ENCODE measurements at regions not wholly inside any gene's neighbourhood (a gene's known extent, or its start where the extent isn't known, plus 50 kb on each side); places are given as distances from the start of the nearest gene placed in this dataset.
A peak's percentile ranks its signal among the peaks of the same experiment; 100 is the strongest.
"Not testable (repeated sequence)": the region's sequence is repeated elsewhere in the genome, so short reads cannot be mapped to it uniquely, and the experiment has no call there.

- DNase-seq: no peak
Measured at GRCh38 chr21:22311741-22312462, 1313.7 kb downstream of the NCAM2 start.

DNA sequence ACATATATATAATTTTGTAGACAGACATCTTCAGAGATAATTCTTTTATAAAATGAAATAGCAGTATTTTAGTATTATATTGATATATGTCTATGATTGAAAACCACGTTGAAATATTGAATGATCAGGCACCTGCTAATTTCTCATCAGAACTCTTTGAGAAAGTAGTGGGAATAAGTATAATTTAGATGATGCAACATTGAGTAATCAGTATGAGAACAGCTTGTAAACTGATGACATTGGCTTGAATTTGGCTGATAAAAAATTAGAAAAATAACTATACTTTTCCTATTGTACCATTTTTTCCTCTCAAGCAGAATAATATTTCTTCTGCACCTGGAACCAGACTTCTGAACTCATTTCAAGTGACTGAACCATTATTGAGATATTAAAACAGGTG, 1316.8 kb downstream of the NCAM2 start:
- DNase-seq: no peak

GRCh38 chr21:22319435-22319834, 1321.2 kb downstream of the NCAM2 start:
- DNase-seq: no peak

GRCh38 chr21:22342889-22343288, 1344.7 kb downstream of the NCAM2 start:
- no peak for DNase-seq

DNA sequence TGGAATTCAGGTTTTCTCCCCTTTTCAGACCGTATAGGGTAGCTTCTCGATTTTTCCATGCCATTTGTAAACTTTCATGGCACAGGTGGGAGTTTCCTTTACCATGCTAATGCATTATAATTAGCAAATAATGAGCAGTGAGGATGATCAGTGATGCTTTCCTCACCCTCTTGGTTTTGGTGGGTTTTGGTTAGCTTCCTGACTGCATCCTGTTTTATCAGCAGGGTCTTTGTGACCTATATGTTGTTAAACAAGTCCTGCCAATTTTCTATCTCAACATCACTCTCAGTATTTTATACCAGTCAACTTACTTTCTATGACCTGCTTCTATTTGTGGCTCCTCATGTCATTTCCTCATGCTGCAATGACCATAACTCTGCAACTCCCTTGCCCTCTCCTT, 1345.1 kb downstream of the NCAM2 start:
- DNase-seq: no peak

GRCh38 chr21:22343721-22344120, 1345.5 kb downstream of the NCAM2 start:
- no peak for DNase-seq

GRCh38 chr21:22345624-22346023, 1347.4 kb downstream of the NCAM2 start:
- DNase-seq: no peak

- DNase-seq: no peak
Measured at GRCh38 chr21:22346576-22346975, 1348.4 kb downstream of the NCAM2 start.

- DNase-seq: no peak
Measured at GRCh38 chr21:22351076-22351475, 1352.9 kb downstream of the NCAM2 start.

GRCh38 chr21:22352088-22352487, 1353.9 kb downstream of the NCAM2 start:
- no peak for DNase-seq

DNA sequence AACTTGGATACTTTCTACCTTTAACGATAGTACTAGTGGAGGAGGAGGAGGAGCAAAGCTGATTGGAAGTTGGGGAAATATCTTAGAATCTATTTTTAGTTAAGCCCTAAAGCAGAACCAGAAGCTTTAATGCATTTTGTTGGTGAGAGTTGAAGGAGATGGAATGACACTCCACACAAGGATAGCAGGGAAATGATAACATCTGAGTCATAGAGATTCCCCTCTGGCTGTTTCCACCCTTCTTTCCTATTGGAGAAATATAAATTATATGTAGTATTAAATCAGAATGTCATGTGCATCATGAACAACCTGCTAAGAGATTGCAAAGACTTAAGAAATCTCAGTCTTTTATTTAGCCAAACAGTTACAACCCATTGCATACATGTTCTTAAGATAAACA, 1357.7 kb downstream of the NCAM2 start:
- DNase-seq: no peak

DNA sequence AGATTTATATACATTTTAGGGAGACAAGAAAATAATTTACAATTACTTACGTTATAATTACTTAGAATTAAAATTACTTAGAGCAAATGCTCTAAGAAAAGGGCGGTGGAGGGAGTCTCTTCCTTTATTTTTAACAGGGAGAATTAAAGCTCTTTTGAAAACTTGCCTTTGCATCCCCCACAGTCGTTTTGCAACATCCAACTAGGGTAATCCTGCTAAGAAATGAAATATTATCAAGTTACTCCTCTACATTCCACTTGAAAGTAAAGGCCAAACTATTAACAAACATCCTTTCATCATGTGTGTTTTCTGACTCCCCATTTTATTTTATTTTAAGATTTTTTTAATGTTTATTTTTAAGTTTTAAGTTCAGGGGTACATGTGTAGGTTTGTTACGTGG, 1358.5 kb downstream of the NCAM2 start:
- DNase-seq: no peak

GRCh38 chr21:22359599-22359998, 1361.4 kb downstream of the NCAM2 start:
- DNase-seq: not testable (repeated sequence)

- DNase-seq: no peak
Measured at GRCh38 chr21:22363504-22363903, 1365.3 kb downstream of the NCAM2 start.

- no peak for DNase-seq
Measured at GRCh38 chr21:22364163-22364562, 1366.0 kb downstream of the NCAM2 start.

DNA sequence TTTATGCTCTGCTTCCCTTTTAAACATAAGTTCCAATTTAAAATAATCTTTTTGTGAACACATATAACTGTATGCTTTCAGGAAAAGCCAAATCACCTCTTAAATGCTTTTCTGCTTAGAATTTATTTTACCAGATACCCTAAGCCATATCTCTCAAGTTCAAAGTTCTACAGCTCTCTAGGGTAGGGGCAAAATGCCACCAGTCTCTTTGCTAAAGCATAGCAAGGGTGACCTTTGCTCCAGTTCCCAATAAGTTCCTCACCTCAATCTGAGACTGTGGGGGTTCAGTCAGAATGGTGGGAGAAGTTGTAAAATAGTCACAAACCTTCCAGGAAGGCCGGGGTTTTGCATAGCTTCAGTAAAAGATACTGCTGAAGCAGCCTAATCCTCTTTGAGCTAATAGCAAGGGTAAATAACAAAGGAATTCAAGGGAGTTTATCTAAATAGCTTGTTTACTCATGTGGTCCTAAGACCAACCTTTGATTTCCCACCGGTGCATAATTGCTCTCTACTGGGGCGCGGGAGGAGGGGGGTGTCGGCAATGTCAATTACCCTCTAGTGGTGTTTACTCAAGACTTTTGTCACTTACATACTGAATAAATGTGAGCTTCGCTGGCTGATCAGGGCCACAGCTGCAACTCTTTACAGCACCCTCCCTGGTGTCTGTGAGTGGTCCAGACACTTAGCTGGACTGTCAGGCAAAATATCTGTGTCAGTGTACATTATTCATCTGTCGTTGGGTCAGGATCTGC, 1376.2 kb downstream of the NCAM2 start:
- no peak for DNase-seq

GRCh38 chr21:22377795-22378194, 1379.6 kb downstream of the NCAM2 start:
- not testable (repeated sequence) for DNase-seq

- DNase-seq: no peak
Measured at GRCh38 chr21:22393324-22393723, 1395.1 kb downstream of the NCAM2 start.

DNA sequence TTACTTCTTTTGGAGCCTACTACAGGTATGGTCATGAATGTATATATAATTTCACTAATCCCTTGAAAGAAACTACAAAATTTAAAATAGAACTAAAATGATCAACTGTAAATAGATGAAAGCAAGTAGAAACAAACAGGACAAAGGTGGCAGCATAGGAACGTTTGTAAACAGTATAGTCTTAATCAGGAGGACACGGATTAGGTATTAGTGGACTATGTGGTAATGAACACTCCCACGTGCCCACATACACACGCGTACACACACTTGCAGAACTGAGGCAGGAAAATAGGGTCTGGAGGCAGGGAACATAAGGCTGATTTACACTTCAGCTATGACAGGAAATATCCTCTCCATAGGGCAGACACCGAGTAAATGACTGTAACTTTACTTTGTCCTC, 1397.8 kb downstream of the NCAM2 start:
- DNase-seq: no peak

DNA sequence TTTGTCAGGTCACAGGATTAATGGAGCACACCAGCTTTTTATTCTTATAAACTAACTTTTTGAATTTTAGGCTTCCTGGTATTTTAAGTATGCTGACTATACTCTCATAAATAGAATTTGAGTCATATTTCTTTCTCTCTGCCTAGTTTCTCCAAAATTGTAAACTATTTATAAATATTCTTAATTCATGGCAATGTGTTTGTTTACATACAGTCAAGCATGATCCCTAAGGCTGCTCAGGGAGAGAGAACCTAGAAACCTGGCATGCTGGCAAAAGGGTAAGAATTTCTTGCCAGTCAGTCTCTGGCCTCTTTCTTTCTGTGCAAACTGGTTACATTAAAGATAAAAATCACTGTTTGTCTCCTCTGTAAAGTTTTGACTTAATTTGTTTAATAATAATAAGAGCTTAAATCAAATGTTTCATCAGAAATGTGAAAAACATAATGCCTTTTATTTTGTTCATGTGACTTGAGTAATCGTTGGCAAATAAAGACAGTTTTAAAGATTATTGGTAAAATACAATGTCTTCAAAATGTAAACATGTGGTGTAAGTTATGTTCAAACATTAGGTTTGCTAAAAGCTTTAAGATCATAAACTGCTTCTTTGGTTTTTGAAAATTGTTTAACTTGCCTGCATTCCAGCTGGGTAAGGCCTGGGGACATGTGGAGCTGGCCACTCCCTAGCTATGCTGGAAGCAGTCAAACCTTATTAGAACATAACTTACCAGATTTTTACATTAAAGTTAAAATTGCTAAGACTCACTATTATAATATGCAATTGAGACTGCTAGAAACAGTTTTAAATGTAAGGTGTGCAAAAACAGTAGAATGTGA, 1401.7 kb downstream of the NCAM2 start:
- DNase-seq: no peak

- DNase-seq: no peak
Measured at GRCh38 chr21:22409571-22409970, 1411.4 kb downstream of the NCAM2 start.

DNA sequence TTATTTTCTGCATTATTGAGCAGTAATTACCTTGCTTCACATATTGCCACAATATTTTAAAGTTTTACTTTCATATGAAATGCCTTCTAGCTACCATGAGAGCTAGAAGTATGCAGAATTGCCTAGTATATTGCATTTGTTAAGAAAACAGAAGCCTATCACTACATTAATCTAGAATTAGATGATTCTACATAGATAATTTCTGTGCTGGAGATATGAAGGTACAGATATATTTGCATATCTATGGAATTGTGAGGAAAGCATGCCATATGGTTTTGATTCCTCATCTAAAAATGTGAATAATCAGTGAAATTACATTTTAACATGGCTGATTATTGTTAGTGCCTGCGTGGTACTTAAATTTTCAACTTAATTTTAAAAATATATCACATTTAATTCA, 1418.3 kb downstream of the NCAM2 start:
- no peak for DNase-seq

DNA sequence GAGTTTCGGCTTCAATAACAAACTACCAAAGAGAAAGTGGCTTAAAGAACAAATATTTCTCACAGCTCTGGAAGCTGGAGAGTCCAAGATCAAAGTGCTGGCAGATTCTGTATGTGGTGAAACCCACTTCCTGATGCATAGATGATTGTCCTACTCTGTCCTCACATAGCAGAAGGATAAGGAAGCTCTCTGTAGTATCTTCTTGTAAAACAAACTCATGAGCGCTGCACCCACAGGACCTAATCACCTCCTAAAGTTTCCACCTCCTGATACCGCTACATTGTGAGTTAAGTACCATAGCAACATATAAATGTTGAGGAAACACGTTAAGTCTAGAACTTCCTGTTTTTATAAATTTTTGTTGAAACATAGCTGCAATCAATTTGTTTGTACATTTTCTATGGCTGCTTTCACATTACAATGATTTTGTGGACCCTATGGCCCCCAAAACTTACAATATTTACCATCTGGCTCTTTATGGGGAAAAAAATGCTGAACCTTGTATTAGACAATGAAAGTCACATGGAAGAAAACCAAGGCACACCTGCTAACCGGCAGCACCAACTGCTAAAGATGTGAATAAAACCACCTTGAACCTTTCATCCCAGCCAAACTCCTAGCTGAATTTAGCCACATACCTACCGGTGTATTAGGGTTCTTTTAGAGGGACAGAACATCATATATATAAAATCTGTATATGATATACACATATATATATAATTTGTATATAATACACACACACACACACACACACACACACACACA, 1423.4 kb downstream of the NCAM2 start:
- DNase-seq: peak; percentile 1

All from CD4-positive, alpha-beta T cell treated with Interferon gamma for 1 hour (primary cell).